ENCODE measurements at regions not wholly inside any gene's neighbourhood (a gene's known extent, or its start where the extent isn't known, plus 50 kb on each side); places are given as distances from the start of the nearest gene placed in this dataset.

GRCh38 chr16:56042416-56042815 lies 148.9 kb upstream of the GNAO1 start:
- peaks cover 3 to 23% of the 10 kb centered on the region in 2 donors for H3K27me3 Mint-ChIP-seq (ENCODE audit: low read depth in 2 of 2)
- no peaks in the 10 kb centered on the region for H3K4me1 Mint-ChIP-seq
- H3K9me3 ChIP-seq (ENCODE audit: control insufficient read depth, insufficient read depth, low read length), result no peaks in the 10 kb centered on the region
- no peak overlapping the region for H3K27ac ChIP-seq (ENCODE audit: low read length)
- no peak overlapping the region for H3K4me3 ChIP-seq (ENCODE audit: low read length)
- H3K9me3 Mint-ChIP-seq, result no peaks in the 10 kb centered on the region
- H3K36me3 ChIP-seq (ENCODE audit: control insufficient read depth, insufficient read depth, low read length), result no peaks in the 10 kb centered on the region
- no peaks in the 10 kb centered on the region for H3K27me3 ChIP-seq (ENCODE audit: control insufficient read depth, insufficient read depth, low read length)
- H3K4me3 Mint-ChIP-seq, result no peak overlapping the region
- DNase-seq, result no peak
- intact Hi-C loops (cut with micrococcal nuclease), result no loop called here
- no peaks in the 10 kb centered on the region for H3K4me1 ChIP-seq (ENCODE audit: control insufficient read depth, insufficient read depth, low read length)
- no peak for ATAC-seq
- H3K36me3 Mint-ChIP-seq, result peaks cover 5% of the 10 kb centered on the region
- TF ChIP-seq CTCF (IDR thresholded peaks at IDR 0.05), result no peak
- WGBS (ENCODE audit: insufficient coverage), result 88% methylated on average over 4 of the region's 4 CpGs
- no peak overlapping the region for H3K27ac Mint-ChIP-seq

GRCh38 chr16:56041556-56042140 lies 149.6 kb upstream of the GNAO1 start:
- H3K9me3 Mint-ChIP-seq, result peaks cover 2 to 3% of the 10 kb centered on the region in 2 donors
- DNase-seq (peak in 1 of 2 donors; percentile 62), ATAC-seq (peak in 1 of 3 donors; percentile 45)
- H3K4me3 ChIP-seq (ENCODE audit: low read length), result no peak overlapping the region
- H3K36me3 Mint-ChIP-seq, result peaks cover 12% of the 10 kb centered on the region
- H3K9me3 ChIP-seq (ENCODE audit: control insufficient read depth, insufficient read depth, low read length), result no peaks in the 10 kb centered on the region
- H3K4me3 Mint-ChIP-seq, result no peak overlapping the region
- no peak overlapping the region for H3K27ac Mint-ChIP-seq
- WGBS (ENCODE audit: insufficient coverage), result 69% methylated on average over 4 of the region's 4 CpGs
- H3K4me1 Mint-ChIP-seq, result no peaks in the 10 kb centered on the region
- H3K4me1 ChIP-seq (ENCODE audit: control insufficient read depth, insufficient read depth, low read length), result no peaks in the 10 kb centered on the region
- TF ChIP-seq CTCF (IDR thresholded peaks at IDR 0.05), result no peak
- no peaks in the 10 kb centered on the region for H3K36me3 ChIP-seq (ENCODE audit: control insufficient read depth, insufficient read depth, low read length)
- no peak overlapping the region for H3K27ac ChIP-seq (ENCODE audit: low read length)
- intact Hi-C loops (cut with micrococcal nuclease), result loop anchor here (1.0 kb wide), 1 partner anchor 276 kb away; no protein-coding TSS in a partner anchor
- no peaks in the 10 kb centered on the region for H3K27me3 ChIP-seq (ENCODE audit: control insufficient read depth, insufficient read depth, low read length)
- H3K27me3 Mint-ChIP-seq (ENCODE audit: low read depth in 2 of 2), result peaks cover 3 to 23% of the 10 kb centered on the region in 2 donors

GRCh38 chr16:56038564-56039098 lies 152.7 kb upstream of the GNAO1 start:
- Mint-ChIP-seq H3K36me3 (peaks cover 13% of the 10 kb centered on the region), H3K27me3 (ENCODE audit: low read depth in 2 of 2) (peaks cover 6 to 32% of the 10 kb centered on the region in 2 donors), H3K4me1 (no peaks in the 10 kb centered on the region), H3K4me3 (no peak overlapping the region), H3K9me3 (peaks cover 2 to 3% of the 10 kb centered on the region in 2 donors), H3K27ac (no peak overlapping the region)
- H3K27me3 ChIP-seq (ENCODE audit: control insufficient read depth, insufficient read depth, low read length), result no peaks in the 10 kb centered on the region
- H3K36me3 ChIP-seq (ENCODE audit: control insufficient read depth, insufficient read depth, low read length), result no peaks in the 10 kb centered on the region
- H3K4me3 ChIP-seq (ENCODE audit: low read length), result no peak overlapping the region
- DNase-seq, result no peak
- no peak for ATAC-seq
- H3K27ac ChIP-seq (ENCODE audit: low read length), result no peak overlapping the region
- intact Hi-C loops (cut with micrococcal nuclease), result no loop called here
- WGBS (ENCODE audit: insufficient coverage), result 60% methylated on average over 3 of the region's 3 CpGs
- H3K4me1 ChIP-seq (ENCODE audit: control insufficient read depth, insufficient read depth, low read length), result no peaks in the 10 kb centered on the region
- no peaks in the 10 kb centered on the region for H3K9me3 ChIP-seq (ENCODE audit: control insufficient read depth, insufficient read depth, low read length)
- TF ChIP-seq CTCF (IDR thresholded peaks at IDR 0.05), result no peak

GRCh38 chr16:56032072-56032471 lies 156.9 kb upstream of the CES5A start:
- TF ChIP-seq CTCF (IDR thresholded peaks at IDR 0.05), result no peak
- WGBS (ENCODE audit: insufficient coverage), result no CpG with 5 or more reads among the region's 1 CpG
- intact Hi-C loops (cut with micrococcal nuclease), result no loop called here
- Histone ChIP-seq H3K36me3 (ENCODE audit: control insufficient read depth, insufficient read depth, low read length) (no peaks in the 10 kb centered on the region), H3K27me3 (ENCODE audit: control insufficient read depth, insufficient read depth, low read length) (no peaks in the 10 kb centered on the region), H3K4me3 (ENCODE audit: low read length) (no peak overlapping the region), H3K27ac (ENCODE audit: low read length) (no peak overlapping the region), H3K9me3 (ENCODE audit: control insufficient read depth, insufficient read depth, low read length) (no peaks in the 10 kb centered on the region), H3K4me1 (ENCODE audit: control insufficient read depth, insufficient read depth, low read length) (no peaks in the 10 kb centered on the region)
- DNase-seq (no peak), ATAC-seq (no peak)
- Mint-ChIP-seq H3K4me1 (no peaks in the 10 kb centered on the region), H3K4me3 (no peak overlapping the region), H3K27me3 (ENCODE audit: low read depth in 2 of 2) (peaks cover 6 to 36% of the 10 kb centered on the region in 2 donors), H3K27ac (no peak overlapping the region), H3K36me3 (peaks cover 5% of the 10 kb centered on the region), H3K9me3 (peaks cover 2 to 3% of the 10 kb centered on the region in 2 donors)
